ENCODE measurements at regions not wholly inside any gene's neighbourhood (a gene's known extent, or its start where the extent isn't known, plus 50 kb on each side); places are given as distances from the start of the nearest gene placed in this dataset.

DNA sequence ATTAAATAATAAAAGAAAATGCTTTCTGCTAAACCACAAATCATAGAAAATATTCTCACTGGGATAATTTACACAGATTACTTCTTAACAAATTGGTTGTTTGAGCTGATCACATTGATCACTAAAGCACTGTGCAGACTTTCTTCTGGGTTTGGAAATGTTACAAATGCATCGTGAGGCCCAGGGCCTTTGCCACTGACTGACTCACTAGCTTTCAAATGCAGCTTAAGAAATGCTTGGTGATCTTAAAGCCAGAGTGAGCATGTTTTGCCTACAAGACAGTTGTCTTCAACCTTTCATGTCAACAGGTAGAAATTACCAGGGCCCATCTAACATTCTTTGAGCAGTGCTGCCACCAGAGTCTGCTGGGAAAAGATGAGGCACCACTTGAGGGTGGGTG lies 252.3 kb upstream of the ADRA1B start:
- TF ChIP-seq, protein P1, sequence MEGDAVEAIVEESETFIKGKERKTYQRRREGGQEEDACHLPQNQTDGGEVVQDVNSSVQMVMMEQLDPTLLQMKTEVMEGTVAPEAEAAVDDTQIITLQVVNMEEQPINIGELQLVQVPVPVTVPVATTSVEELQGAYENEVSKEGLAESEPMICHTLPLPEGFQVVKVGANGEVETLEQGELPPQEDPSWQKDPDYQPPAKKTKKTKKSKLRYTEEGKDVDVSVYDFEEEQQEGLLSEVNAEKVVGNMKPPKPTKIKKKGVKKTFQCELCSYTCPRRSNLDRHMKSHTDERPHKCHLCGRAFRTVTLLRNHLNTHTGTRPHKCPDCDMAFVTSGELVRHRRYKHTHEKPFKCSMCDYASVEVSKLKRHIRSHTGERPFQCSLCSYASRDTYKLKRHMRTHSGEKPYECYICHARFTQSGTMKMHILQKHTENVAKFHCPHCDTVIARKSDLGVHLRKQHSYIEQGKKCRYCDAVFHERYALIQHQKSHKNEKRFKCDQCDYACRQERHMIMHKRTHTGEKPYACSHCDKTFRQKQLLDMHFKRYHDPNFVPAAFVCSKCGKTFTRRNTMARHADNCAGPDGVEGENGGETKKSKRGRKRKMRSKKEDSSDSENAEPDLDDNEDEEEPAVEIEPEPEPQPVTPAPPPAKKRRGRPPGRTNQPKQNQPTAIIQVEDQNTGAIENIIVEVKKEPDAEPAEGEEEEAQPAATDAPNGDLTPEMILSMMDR (IDR thresholded peaks at IDR 0.05; ENCODE audit: insufficient read depth, low read depth, low read length, missing control alignments) = no peak
- no peak for DNase-seq (ENCODE audit: low read depth)
- no peak overlapping the region for H3K4me3 ChIP-seq (ENCODE audit: low read depth, low read length)

DNA sequence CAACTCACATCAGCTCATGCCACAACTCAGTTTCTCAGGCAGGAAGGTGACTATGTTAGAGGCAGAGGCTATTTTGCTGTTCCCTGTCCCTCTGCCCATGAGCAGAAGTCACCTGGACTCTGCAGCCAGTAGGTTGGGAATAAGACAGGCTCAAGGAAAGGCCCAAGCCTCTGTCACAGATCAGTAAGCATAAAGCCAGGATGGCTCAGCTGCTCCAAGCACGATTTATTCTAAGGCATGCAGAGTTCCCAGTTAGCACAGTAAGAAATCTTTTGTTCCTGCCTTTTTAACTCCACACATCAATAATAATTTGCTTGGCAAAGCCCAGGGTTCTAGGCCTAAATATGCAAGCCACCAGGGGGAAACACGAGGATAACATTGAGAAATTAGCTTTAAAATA lies 249.0 kb upstream of the ADRA1B start:
- no peak overlapping the region for H3K4me3 ChIP-seq (ENCODE audit: low read depth, low read length)
- DNase-seq (ENCODE audit: low read depth) = no peak

DNA sequence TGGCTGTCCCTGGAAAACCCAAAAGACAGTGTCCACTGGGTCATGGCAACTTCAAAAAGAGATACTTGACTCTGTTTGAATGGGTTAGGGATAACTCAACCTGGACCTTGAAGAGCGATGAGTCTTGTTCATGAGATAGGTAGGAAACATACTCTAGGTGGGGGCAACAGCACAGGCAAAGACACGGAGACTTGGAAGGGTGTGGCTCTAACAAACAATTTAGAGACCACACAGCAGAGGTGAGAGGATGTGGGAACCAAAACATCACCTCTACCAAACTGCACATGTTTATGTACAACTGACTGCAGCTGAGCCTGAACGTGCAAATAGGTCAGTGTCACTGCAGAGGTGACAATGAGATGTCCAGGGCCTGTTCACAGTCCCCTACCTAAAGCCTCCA lies 247.7 kb upstream of the ADRA1B start:
- no peak overlapping the region for H3K4me3 ChIP-seq (ENCODE audit: low read depth, low read length)
- no peak for DNase-seq (ENCODE audit: low read depth)
- TF ChIP-seq, protein P1 (IDR thresholded peaks at IDR 0.05; ENCODE audit: insufficient read depth, low read depth, low read length, missing control alignments) = no peak

More for the DNA sequence above, 249.0 kb upstream of the ADRA1B start:
- TF ChIP-seq, protein P1 (IDR thresholded peaks at IDR 0.05; ENCODE audit: insufficient read depth, low read depth, low read length, missing control alignments) = no peak

DNA sequence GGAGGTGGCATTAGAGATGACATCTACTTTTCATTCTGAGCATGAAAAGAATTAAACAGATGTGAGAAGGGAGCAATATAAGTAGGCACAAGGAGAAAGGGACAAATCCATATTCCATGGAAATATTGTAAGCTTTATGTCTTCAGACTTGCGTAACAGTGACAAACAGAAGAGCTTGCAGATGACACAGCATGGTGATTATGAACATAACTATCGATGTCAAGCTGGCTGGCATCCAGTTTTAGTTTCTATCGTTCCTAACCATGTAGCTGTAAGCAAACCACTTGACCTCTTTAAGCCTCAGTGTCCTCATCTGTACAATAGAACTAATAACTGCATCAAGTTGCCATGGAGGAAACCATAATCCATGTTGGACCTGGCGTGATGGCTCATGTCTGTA lies 246.7 kb upstream of the ADRA1B start:
- DNase-seq (ENCODE audit: low read depth) = no peak
- H3K4me3 ChIP-seq (ENCODE audit: low read depth, low read length) = no peak overlapping the region
- TF ChIP-seq, protein P1 (IDR thresholded peaks at IDR 0.05; ENCODE audit: insufficient read depth, low read depth, low read length, missing control alignments) = no peak

DNA sequence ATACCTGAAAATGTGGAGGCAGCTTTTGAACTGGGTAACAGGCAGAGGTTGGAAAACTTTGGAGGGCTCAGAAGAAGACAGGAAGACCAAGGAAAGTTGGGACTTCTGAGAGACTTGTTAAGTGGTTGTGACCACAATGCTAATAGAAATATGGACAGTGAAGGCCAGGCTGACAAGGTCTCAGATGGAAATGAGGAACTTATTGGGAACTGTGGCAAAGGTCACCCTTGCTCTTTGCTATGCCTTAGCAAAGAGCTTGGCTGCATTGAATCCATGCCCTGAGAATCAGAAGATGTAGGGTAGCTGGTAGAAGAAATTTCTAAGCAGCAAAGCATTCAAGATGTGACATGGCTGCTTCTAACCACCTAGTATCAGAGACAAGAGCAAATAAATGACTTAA lies 244.4 kb upstream of the ADRA1B start:
- DNase-seq (ENCODE audit: low read depth) = no peak
- no peak overlapping the region for H3K4me3 ChIP-seq (ENCODE audit: low read depth, low read length)
- TF ChIP-seq, protein P1 (IDR thresholded peaks at IDR 0.05; ENCODE audit: insufficient read depth, low read depth, low read length, missing control alignments) = no peak

DNA sequence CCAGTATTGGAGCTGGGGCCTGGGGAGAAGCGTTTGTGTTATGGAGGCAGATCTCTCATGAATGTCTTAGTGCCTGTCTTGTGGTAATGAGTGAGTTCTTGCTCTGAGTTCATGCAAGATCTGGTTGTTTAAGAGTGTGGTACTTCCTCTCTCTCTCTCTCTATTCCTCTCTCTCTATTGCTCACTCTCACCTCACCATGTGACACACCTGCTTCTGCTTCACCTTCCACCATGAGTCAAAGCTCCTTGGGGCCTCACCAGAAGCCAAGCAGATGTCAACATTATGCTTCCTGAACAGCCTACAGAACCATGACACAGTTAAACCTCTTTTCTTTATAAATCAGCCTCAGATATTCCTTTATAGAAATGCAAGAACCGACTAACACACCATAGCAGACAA lies 242.7 kb upstream of the ADRA1B start:
- no peak for DNase-seq (ENCODE audit: low read depth)
- no peak overlapping the region for H3K4me3 ChIP-seq (ENCODE audit: low read depth, low read length)
- TF ChIP-seq, protein P1 (IDR thresholded peaks at IDR 0.05; ENCODE audit: insufficient read depth, low read depth, low read length, missing control alignments) = no peak

DNA sequence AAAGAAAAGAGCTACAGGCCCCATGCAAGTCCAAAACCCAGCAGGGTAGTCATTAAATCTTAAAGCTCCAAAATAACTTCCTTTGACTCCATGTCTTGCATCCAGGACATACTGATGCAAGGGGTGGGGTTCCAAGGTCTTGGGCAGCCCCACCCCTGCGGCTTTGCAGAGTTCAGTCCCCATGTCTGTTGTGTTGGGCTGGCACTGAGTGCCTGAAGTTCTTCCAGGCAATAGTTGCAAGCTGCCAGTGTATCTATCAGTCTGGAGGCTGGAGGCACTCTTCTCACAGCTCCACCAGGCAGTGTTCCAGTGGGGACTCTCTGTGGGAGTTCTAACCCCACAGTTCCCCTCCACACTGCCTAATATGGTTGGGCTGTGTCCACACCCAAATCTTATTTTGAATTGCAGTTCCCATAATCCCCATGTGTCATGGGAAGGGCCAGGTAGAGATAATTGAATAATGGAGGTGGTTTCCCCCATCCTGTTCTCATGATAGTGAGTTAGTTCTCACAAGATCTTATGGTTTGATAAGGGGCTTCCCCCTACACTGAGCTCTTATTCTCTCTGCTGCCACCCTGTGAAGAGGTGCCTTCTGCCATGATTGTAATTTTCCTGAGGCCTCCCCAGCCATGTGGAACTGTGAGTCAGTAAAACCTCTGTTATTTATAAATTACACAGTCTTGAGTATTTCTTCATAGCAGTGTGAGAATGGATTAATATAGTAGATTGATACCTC lies 237.5 kb upstream of the ADRA1B start:
- DNase-seq (ENCODE audit: low read depth) = no peak
- TF ChIP-seq, protein P1 (IDR thresholded peaks at IDR 0.05; ENCODE audit: insufficient read depth, low read depth, low read length, missing control alignments) = no peak
- no peak overlapping the region for H3K4me3 ChIP-seq (ENCODE audit: low read depth, low read length)

All from GM12865 (cell line).